Panc1 (cell line): ENCODE measurements at regions not wholly inside any gene's neighbourhood (a gene's known extent, or its start where the extent isn't known, plus 50 kb on each side); places are given as distances from the start of the nearest gene placed in this dataset.

Source experiments
- ATAC-seq: fragments of 200-7000 bp; cut with Tn5 transposase; 2 replicates; pipeline ENCODE4 v1.9.1; 2020; ENCODE audit warnings: mild to moderate bottlenecking, moderate library complexity
- BruUV-seq: library from RNA; stranded (reverse); fragments of 400-500 nt; replicated peaks from 2 replicates; lab custom pipeline; 2021; lab: Mats Ljungman, UMichigan
- CTCF ChIA-PET: fragments of 300-600 bp; sonication (Branson Sonifier 250); formaldehyde crosslinking; loops from one replicate; lab custom pipeline; 2022; ENCODE audit warnings: antibody characterized with exemption; lab: Charles Lee
- POLR2A ChIA-PET: fragments of 300-600 bp; sonication (Branson Sonifier 250); formaldehyde crosslinking; loops from one replicate; lab custom pipeline; 2022; ENCODE audit warnings: antibody characterized with exemption; lab: Charles Lee
- DNase-seq: peaks from one replicate; pipeline ENCODE4 v3.0.0-alpha.2; 2010; ENCODE audit warnings: low read depth, low spot score
- H3K27ac ChIP-seq: 2 replicates; pipeline ENCODE4 v1.5.1; 2011; ENCODE audit warnings: mild to moderate bottlenecking, low read length, inconsistent platforms
- H3K27me3 ChIP-seq: fragments of 200-500 bp; sonication (Bioruptor generic); 2 replicates; pipeline ENCODE4 v1.6.0; 2014; ENCODE audit warnings: low read length, inconsistent platforms; ENCODE audit not compliant: control insufficient read depth, insufficient read depth
- H3K36me3 ChIP-seq: fragments of 200-500 bp; sonication (Bioruptor generic); 2 replicates; pipeline ENCODE4 v1.5.1; 2014; ENCODE audit warnings: inconsistent platforms, mild to moderate bottlenecking, low read length, moderate library complexity; ENCODE audit not compliant: control insufficient read depth, insufficient read depth
- H3K4me1 ChIP-seq: 2 replicates; pipeline ENCODE4 v1.5.1; 2011; ENCODE audit warnings: inconsistent platforms, mild to moderate bottlenecking, low read length, moderate library complexity; ENCODE audit not compliant: control insufficient read depth, insufficient read depth
- H3K4me3 ChIP-seq, 2 experiments: 2 replicates each; pipeline ENCODE4 v1.5.1; 2011 to 2012; ENCODE audit warnings: low read depth in 2 of 2, low read length in 2 of 2, mild to moderate bottlenecking in 2 of 2, inconsistent platforms in 1 of 2, moderate library complexity in 1 of 2
- H3K9me3 ChIP-seq: fragments of 200-500 bp; sonication (Bioruptor generic); 2 replicates; pipeline ENCODE4 v1.5.1; 2014; ENCODE audit warnings: low read depth, mild to moderate bottlenecking, inconsistent platforms, low read length, moderate library complexity; ENCODE audit not compliant: control insufficient read depth, insufficient read depth
- POLR2AphosphoS5 ChIP-seq: IDR thresholded peaks from 2 replicates; pipeline ENCODE4 v1.6.1; 2012; ENCODE audit warnings: mild to moderate bottlenecking, low read depth, low read length, moderate library complexity
- REST ChIP-seq, 2 experiments: IDR thresholded peaks; 2 replicates each; pipeline ENCODE4 v1.6.1; 2011 to 2012; ENCODE audit warnings: low read depth in 2 of 2, control low read depth in 1 of 2, low read length in 1 of 2, mild to moderate bottlenecking in 1 of 2, moderate library complexity in 1 of 2; ENCODE audit not compliant: insufficient read depth in 1 of 2
- SIN3A ChIP-seq: IDR thresholded peaks from 2 replicates; pipeline ENCODE4 v1.6.1; 2012; ENCODE audit warnings: low read depth, mild to moderate bottlenecking, low read length, moderate library complexity, borderline replicate concordance; ENCODE audit not compliant: insufficient read depth
- TCF7L2 ChIP-seq: IDR thresholded peaks from 2 replicates; pipeline ENCODE4 v1.6.1; 2011; ENCODE audit warnings: mild to moderate bottlenecking, low read depth, low read length, inconsistent platforms
- in situ Hi-C: cut with HindIII; loops from 2 replicates; pipeline ENCODE4 v1.10.0; 2016; ENCODE audit warnings: low sequenced_read_pairs, low pct_unique_long_range_greater_than_20kb
- intact Hi-C: fragments of 100-400 bp; cut with micrococcal nuclease; formaldehyde crosslinking; loops from one replicate; pipeline ENCODE4 v1.10.0; 2022; ENCODE audit not compliant: unreplicated experiment
- TF ChIP-seq, protein P1 (sequence below): fragments of 450-650 bp; IDR thresholded peaks from 2 replicates; pipeline ENCODE4 v1.5.1; 2017; ENCODE audit warnings: mild to moderate bottlenecking

DNA sequence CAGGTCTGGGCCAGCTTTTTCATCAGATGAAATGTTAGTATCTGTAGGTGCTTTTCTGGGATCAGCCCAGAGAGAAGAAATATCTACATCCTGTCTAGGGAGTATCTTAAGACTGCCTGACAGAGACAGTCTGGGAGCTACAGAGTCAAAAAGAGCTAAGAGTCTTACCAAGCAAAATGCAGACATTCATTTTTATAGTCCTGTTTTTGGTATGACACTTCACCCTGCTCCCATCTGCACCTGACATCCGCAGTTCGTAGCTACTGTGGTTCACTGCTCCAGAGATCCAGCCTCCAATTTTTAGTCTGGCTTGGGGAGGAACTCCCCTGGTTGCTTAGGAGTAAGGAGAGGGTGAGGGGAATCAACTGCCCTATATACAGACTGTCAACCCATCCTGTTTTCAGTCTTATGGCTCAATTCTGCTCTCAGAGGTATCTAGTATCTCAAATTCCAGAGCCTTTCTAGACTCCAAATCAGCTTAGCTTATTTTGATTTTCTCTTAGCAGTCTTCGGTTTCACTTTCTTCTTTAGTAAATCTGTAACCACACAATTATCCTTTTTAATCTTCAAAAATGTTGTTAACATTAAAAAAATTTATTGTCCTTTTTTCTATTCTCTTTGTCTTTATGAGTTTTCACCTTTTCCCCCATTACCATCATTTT, 97.8 kb downstream of the TMEM100 start:
- CTCF ChIA-PET: no interaction called here
- POLR2A ChIA-PET: no interaction called here
- TF ChIP-seq SIN3A (no peak), TCF7L2 (no peak), REST (IDR thresholded peaks at IDR 0.05; ENCODE audit: insufficient read depth in 1 of 2, low read depth in 2 of 2, low read length in 1 of 2) (no peak), POLR2AphosphoS5 (no peak)
- TF ChIP-seq, protein P1, sequence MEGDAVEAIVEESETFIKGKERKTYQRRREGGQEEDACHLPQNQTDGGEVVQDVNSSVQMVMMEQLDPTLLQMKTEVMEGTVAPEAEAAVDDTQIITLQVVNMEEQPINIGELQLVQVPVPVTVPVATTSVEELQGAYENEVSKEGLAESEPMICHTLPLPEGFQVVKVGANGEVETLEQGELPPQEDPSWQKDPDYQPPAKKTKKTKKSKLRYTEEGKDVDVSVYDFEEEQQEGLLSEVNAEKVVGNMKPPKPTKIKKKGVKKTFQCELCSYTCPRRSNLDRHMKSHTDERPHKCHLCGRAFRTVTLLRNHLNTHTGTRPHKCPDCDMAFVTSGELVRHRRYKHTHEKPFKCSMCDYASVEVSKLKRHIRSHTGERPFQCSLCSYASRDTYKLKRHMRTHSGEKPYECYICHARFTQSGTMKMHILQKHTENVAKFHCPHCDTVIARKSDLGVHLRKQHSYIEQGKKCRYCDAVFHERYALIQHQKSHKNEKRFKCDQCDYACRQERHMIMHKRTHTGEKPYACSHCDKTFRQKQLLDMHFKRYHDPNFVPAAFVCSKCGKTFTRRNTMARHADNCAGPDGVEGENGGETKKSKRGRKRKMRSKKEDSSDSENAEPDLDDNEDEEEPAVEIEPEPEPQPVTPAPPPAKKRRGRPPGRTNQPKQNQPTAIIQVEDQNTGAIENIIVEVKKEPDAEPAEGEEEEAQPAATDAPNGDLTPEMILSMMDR: no peak

DNA sequence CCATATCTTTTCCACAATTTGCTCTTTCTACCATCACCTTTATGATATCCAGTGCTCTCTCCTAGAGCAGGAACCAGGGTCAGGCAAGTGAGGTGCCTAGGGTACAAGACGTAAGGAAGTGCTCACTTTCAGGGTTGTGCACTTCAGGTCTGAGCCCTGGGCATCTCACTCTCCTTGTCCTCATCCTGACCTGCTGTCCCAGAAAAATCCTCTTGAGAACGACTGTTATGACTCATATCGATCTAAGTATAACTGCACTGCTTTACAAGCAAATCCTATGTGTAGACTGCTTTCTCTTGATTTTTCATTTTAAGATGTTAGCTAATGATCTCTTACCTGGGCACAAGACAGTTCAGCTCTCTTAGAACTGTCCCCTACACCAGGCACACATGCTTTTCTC, 100.1 kb downstream of the TMEM100 start:
- CTCF ChIA-PET: no interaction called here
- TF ChIP-seq TCF7L2 (no peak), REST (IDR thresholded peaks at IDR 0.05; ENCODE audit: insufficient read depth in 1 of 2, low read depth in 2 of 2, low read length in 1 of 2) (no peak), POLR2AphosphoS5 (no peak), SIN3A (no peak)
- TF ChIP-seq, protein P1: no peak
- H3K4me3 ChIP-seq: no peak overlapping the region
- H3K9me3 ChIP-seq: no peaks in the 10 kb centered on the region
- in situ Hi-C loops (no loop called here), intact Hi-C loops (no loop called here)
- ATAC-seq: no peak
- POLR2A ChIA-PET: no interaction called here
- no peak overlapping the region for H3K27ac ChIP-seq
- H3K36me3 ChIP-seq: no peaks in the 10 kb centered on the region
- no peaks in the 10 kb centered on the region for H3K27me3 ChIP-seq
- no TSS peak for BruUV-seq
- no peak for DNase-seq
- no peaks in the 10 kb centered on the region for H3K4me1 ChIP-seq

More for the DNA sequence above, 97.8 kb downstream of the TMEM100 start:
- no TSS peak for BruUV-seq
- DNase-seq (no peak), ATAC-seq (no peak)
- Histone ChIP-seq H3K36me3 (no peaks in the 10 kb centered on the region), H3K9me3 (no peaks in the 10 kb centered on the region), H3K4me1 (no peaks in the 10 kb centered on the region), H3K4me3 (no peak overlapping the region), H3K27me3 (no peaks in the 10 kb centered on the region), H3K27ac (no peak overlapping the region)
- intact Hi-C loops (no loop called here), in situ Hi-C loops (no loop called here)
